ENCODE measurements at regions not wholly inside any gene's neighbourhood (a gene's known extent, or its start where the extent isn't known, plus 50 kb on each side); places are given as distances from the start of the nearest gene placed in this dataset.

GRCh38 chr2:163306647-163307046 lies 429.2 kb downstream of the FIGN start:
- no peaks in the 10 kb centered on the region for H3K9me2 ChIP-seq (replicated peaks; ENCODE audit: low read depth, low read length)
- H3K9me3 ChIP-seq (ENCODE audit: insufficient read depth, low read depth, low read length) = no peaks in the 10 kb centered on the region
- no peaks in the 10 kb centered on the region for H3F3A ChIP-seq (ENCODE audit: low read depth)
- H3K9ac ChIP-seq (ENCODE audit: low read depth, low read length, poor library complexity, severe bottlenecking) = no peak overlapping the region
- H2AFZ ChIP-seq (ENCODE audit: low read length) = no peak overlapping the region
- no peaks in the 10 kb centered on the region for H4K20me1 ChIP-seq (ENCODE audit: insufficient read depth, low read length, poor library complexity, severe bottlenecking)
- TF ChIP-seq CTCF (conservative IDR thresholded peaks at IDR 0.05; ENCODE audit: low read length) (no peak), EZH2phosphoT487 (IDR thresholded peaks at IDR 0.05; ENCODE audit: borderline replicate concordance) (no peak)
- H3K79me2 ChIP-seq (ENCODE audit: insufficient read depth, low read length) = no peaks in the 10 kb centered on the region
- no peaks in the 10 kb centered on the region for H3K4me1 ChIP-seq (ENCODE audit: insufficient read depth, low read length, poor library complexity, severe bottlenecking)
- H3K36me3 ChIP-seq (ENCODE audit: insufficient read depth, low read length) = no peaks in the 10 kb centered on the region
- H3K27me3 ChIP-seq (ENCODE audit: insufficient read depth, low read length, poor library complexity, severe bottlenecking) = no peaks in the 10 kb centered on the region
- no peak overlapping the region for H3K4me3 ChIP-seq (ENCODE audit: low read length, poor library complexity, severe bottlenecking)
- no peak overlapping the region for H3K4me2 ChIP-seq (ENCODE audit: low read depth, low read length, poor library complexity, severe bottlenecking)

DNA sequence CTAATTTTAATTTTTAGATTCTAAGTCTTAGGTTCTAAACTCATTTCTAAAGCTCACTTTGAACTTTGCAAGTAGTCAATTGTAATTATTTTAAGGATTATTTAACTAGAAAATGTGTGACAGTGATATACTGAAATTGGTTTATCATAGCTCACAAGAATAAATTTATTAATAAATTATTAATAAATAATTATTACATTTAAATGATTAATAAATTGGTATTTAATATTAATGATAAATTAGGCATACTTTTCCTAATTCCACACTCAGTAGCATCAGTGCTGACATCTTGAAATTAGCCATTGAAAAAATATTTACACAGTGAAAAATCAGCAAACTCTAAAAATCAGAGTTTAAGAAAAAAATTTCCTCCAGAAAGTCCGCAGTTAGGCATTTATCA lies 433.7 kb downstream of the FIGN start:
- no peaks in the 10 kb centered on the region for H3F3A ChIP-seq (ENCODE audit: low read depth)
- TF ChIP-seq EZH2phosphoT487 (IDR thresholded peaks at IDR 0.05; ENCODE audit: borderline replicate concordance) (no peak), CTCF (conservative IDR thresholded peaks at IDR 0.05; ENCODE audit: low read length) (no peak)
- no peak overlapping the region for H3K9ac ChIP-seq (ENCODE audit: low read depth, low read length, poor library complexity, severe bottlenecking)
- no peak overlapping the region for H3K4me2 ChIP-seq (ENCODE audit: low read depth, low read length, poor library complexity, severe bottlenecking)
- no peaks in the 10 kb centered on the region for H3K27me3 ChIP-seq (ENCODE audit: insufficient read depth, low read length, poor library complexity, severe bottlenecking)
- H3K9me2 ChIP-seq (replicated peaks; ENCODE audit: low read depth, low read length) = no peaks in the 10 kb centered on the region
- H3K9me3 ChIP-seq (ENCODE audit: insufficient read depth, low read depth, low read length) = no peaks in the 10 kb centered on the region
- no peaks in the 10 kb centered on the region for H3K4me1 ChIP-seq (ENCODE audit: insufficient read depth, low read length, poor library complexity, severe bottlenecking)
- no peaks in the 10 kb centered on the region for H3K36me3 ChIP-seq (ENCODE audit: insufficient read depth, low read length)
- H3K79me2 ChIP-seq (ENCODE audit: insufficient read depth, low read length) = no peaks in the 10 kb centered on the region
- no peaks in the 10 kb centered on the region for H4K20me1 ChIP-seq (ENCODE audit: insufficient read depth, low read length, poor library complexity, severe bottlenecking)
- no peak overlapping the region for H2AFZ ChIP-seq (ENCODE audit: low read length)
- H3K4me3 ChIP-seq (ENCODE audit: low read length, poor library complexity, severe bottlenecking) = no peak overlapping the region

DNA sequence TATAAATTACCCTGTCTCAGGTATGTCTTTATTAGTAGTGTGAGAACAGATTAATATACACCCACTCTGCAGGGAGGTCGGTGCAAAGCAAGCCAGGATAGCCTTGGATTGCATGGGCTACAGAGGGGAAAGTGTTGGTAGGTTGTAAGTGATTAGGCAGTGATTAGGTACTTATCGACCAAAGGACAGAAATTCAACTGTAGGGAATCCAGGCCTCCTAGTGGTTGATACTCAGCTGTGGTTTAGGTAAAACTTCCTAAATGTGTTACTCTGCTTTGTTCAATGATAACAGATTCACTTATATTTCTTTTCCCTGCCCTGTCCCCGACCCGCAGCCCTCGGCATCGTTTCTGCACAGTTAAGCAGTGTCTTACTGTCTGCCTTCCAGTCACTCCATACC lies 444.0 kb downstream of the FIGN start:
- TF ChIP-seq EZH2phosphoT487 (IDR thresholded peaks at IDR 0.05; ENCODE audit: borderline replicate concordance) (no peak), CTCF (conservative IDR thresholded peaks at IDR 0.05; ENCODE audit: low read length) (no peak)
- H3K27me3 ChIP-seq (ENCODE audit: insufficient read depth, low read length, poor library complexity, severe bottlenecking) = no peaks in the 10 kb centered on the region
- no peaks in the 10 kb centered on the region for H3K9me2 ChIP-seq (replicated peaks; ENCODE audit: low read depth, low read length)
- no peaks in the 10 kb centered on the region for H3F3A ChIP-seq (ENCODE audit: low read depth)
- no peaks in the 10 kb centered on the region for H3K36me3 ChIP-seq (ENCODE audit: insufficient read depth, low read length)
- no peak overlapping the region for H3K4me3 ChIP-seq (ENCODE audit: low read length, poor library complexity, severe bottlenecking)
- H2AFZ ChIP-seq (ENCODE audit: low read length) = no peak overlapping the region
- no peak overlapping the region for H3K9ac ChIP-seq (ENCODE audit: low read depth, low read length, poor library complexity, severe bottlenecking)
- no peaks in the 10 kb centered on the region for H3K9me3 ChIP-seq (ENCODE audit: insufficient read depth, low read depth, low read length)
- no peak overlapping the region for H3K4me2 ChIP-seq (ENCODE audit: low read depth, low read length, poor library complexity, severe bottlenecking)
- H4K20me1 ChIP-seq (ENCODE audit: insufficient read depth, low read length, poor library complexity, severe bottlenecking) = no peaks in the 10 kb centered on the region
- no peaks in the 10 kb centered on the region for H3K79me2 ChIP-seq (ENCODE audit: insufficient read depth, low read length)
- no peaks in the 10 kb centered on the region for H3K4me1 ChIP-seq (ENCODE audit: insufficient read depth, low read length, poor library complexity, severe bottlenecking)
